WERI-Rb-1 (cell line): ENCODE measurements at regions not wholly inside any gene's neighbourhood (a gene's known extent, or its start where the extent isn't known, plus 50 kb on each side); places are given as distances from the start of the nearest gene placed in this dataset.

ENCODE experiments used
- DNase-seq: peaks from one replicate; pipeline ENCODE4 v3.0.0-alpha.2; 2020
- H3K27ac ChIP-seq: fragments of 250-450 bp; sonication (Bioruptor Pico); 2 replicates; pipeline ENCODE4 v1.5.1; 2020; ENCODE audit warnings: mild to moderate bottlenecking, moderate library complexity
- H3K27me3 ChIP-seq: fragments of 250-450 bp; sonication (Bioruptor Pico); 2 replicates; pipeline ENCODE4 v1.5.1; 2021; ENCODE audit warnings: mild to moderate bottlenecking, low read depth, moderate library complexity; ENCODE audit not compliant: insufficient read depth, severe bottlenecking
- H3K36me3 ChIP-seq: fragments of 250-450 bp; sonication (Bioruptor Pico); 2 replicates; pipeline ENCODE4 v1.5.1; 2020; ENCODE audit warnings: mild to moderate bottlenecking, moderate library complexity
- H3K4me3 ChIP-seq: 2 replicates; pipeline ENCODE4 v1.5.1; 2011; ENCODE audit warnings: low read depth, mild to moderate bottlenecking, control low read depth, low read length
- H3K9me3 ChIP-seq: fragments of 250-450 bp; sonication (Bioruptor Pico); 2 replicates; pipeline ENCODE4 v1.5.1; 2021; ENCODE audit warnings: mild to moderate bottlenecking, moderate library complexity; ENCODE audit not compliant: severe bottlenecking
- CTCF ChIP-seq: IDR thresholded peaks from 2 replicates; pipeline ENCODE4 v1.5.1; 2011; ENCODE audit warnings: low read depth, mild to moderate bottlenecking, control low read depth, inconsistent platforms, low read length

DNA sequence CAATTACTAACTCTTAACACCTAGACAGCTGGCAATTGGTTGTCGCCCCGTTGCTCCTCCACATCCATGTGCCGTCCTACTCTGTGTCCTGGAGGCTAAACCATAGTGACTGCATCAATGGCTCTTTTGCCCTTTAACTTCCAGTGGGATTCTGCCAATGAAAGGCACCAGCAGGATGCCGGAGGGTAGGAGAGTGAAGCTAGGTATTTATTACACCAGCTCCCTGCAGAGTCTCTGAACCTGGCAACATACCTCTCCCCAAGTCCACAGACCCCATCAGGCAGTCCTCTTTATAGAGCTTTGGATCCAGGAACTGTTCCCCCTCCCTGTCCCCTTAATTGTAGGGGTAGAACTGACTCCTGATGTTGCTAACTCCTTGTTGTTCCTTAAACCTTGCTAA lies 426.8 kb downstream of the HNRNPD start:
- Histone ChIP-seq H3K9me3 (no peaks in the 10 kb centered on the region), H3K27me3 (no peaks in the 10 kb centered on the region), H3K36me3 (no peaks in the 10 kb centered on the region), H3K27ac (no peak overlapping the region), H3K4me3 (no peak overlapping the region)
- no peak for TF ChIP-seq CTCF
- no peak for DNase-seq

DNA sequence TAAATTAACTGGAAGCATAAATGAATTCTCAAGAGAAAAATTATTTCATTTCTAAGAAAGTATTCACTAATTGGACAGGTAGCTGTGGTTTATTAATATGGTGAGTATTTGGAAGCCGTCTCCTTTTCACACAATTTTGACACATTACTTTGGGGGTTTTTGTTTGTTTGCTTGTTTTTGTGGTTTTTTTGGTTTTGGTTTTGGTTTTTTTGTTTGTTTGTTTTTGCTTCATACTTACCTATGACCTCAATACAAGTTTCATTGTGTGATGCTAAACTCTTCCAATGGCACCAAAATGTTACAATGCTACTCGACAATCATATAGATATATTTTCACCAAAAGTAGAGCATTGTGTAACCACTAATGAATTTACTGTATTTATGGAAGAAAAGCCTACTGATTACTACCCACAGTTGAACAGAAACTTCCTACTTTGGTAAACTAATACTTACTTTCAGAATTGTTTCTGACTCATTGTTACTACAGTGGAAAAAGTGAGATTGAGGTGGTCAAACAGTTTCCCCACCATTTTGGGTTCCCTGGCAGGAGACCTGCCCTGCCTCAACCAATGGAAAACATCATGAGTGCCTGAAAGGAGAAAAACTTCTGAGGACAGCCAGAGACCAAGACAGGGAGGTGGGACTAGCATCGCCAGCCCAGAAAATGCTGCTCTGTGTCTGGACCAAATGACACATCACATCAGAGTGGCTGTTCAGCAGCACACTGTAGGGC lies 443.1 kb downstream of the HNRNPD start:
- Histone ChIP-seq H3K4me3 (no peak overlapping the region), H3K27ac (no peak overlapping the region), H3K36me3 (no peaks in the 10 kb centered on the region), H3K9me3 (no peaks in the 10 kb centered on the region), H3K27me3 (no peaks in the 10 kb centered on the region)
- no peak for TF ChIP-seq CTCF
- no peak for DNase-seq

DNA sequence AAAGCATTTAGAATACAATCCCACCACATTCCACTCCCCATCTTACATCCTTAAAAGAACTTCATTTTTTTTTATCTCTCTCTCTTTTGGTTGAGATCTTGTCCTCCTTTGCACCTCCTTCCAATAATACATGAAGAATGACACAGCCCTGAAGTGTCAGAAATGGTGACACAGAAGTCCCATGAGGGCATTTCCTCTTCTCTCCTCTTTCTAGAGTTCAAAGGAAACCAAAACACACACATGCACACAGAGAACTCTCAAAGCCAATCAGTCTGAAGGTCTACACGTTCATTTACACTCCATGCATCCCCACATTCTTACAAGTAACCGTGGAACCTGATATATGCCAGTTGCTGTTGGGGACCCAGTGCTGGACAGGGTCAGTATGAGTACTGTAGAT lies 450.7 kb downstream of the HNRNPD start:
- H3K4me3 ChIP-seq = no peak overlapping the region
- no peaks in the 10 kb centered on the region for H3K27me3 ChIP-seq
- no peak for TF ChIP-seq CTCF

GRCh38 chr4:81922313-81922712 lies 450.6 kb upstream of the RASGEF1B start:
- no peak overlapping the region for H3K4me3 ChIP-seq
- TF ChIP-seq CTCF = no peak

More for the DNA sequence above, 450.7 kb downstream of the HNRNPD start:
- no peak for DNase-seq
- Histone ChIP-seq H3K9me3 (no peaks in the 10 kb centered on the region), H3K27ac (no peak overlapping the region), H3K36me3 (no peaks in the 10 kb centered on the region)

GRCh38 chr4:81921751-81922159 lies 450.0 kb upstream of the RASGEF1B start:
- no peaks in the 10 kb centered on the region for H3K9me3 ChIP-seq

More at GRCh38 chr4:81922313-81922712, 450.6 kb upstream of the RASGEF1B start:
- Histone ChIP-seq H3K36me3 (no peaks in the 10 kb centered on the region), H3K9me3 (no peaks in the 10 kb centered on the region), H3K27ac (no peak overlapping the region), H3K27me3 (no peaks in the 10 kb centered on the region)
- DNase-seq = no peak

More at GRCh38 chr4:81921751-81922159, 450.0 kb upstream of the RASGEF1B start:
- Histone ChIP-seq H3K27me3 (no peaks in the 10 kb centered on the region), H3K27ac (no peak overlapping the region), H3K4me3 (no peak overlapping the region), H3K36me3 (no peaks in the 10 kb centered on the region)
- TF ChIP-seq CTCF = no peak
- peak; percentile 44 for DNase-seq
